ENCODE measurements at regions not wholly inside any gene's neighbourhood (a gene's known extent, or its start where the extent isn't known, plus 50 kb on each side); places are given as distances from the start of the nearest gene placed in this dataset.
"Not testable (repeated sequence)": the region's sequence is repeated elsewhere in the genome, so short reads cannot be mapped to it uniquely, and the experiment has no call there.

DNA sequence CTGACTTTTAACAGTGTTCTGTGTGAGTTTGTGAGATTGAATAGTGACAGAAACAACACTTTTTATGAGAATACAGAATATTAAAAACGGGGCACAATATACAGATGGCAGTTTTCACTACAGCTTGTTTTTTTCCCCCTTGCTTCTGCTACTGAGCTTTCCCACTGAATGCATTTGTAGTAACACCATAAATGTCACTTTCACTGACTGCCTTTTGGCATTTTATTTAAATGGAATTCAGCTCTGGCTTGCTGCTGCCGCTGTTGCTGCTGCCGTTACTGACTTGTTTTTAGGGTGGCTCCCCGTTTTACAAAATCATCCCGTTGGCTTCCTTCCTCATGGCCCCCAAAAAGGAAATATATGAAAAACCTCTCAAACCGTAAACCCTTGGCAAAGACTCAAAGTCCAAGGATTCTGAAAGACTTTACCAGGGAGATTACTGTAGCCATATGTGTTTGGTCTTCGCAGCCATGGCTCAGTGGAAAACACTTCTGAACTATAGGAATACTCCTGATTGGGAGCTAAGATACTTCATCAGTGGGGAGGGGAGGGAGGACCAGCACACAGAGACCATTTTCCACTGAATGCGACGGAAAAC, 151.0 kb downstream of the NUF2 start:
- DNase-seq (ENCODE audit: low spot score) (no peak), FAIRE-seq (no peak)

DNA sequence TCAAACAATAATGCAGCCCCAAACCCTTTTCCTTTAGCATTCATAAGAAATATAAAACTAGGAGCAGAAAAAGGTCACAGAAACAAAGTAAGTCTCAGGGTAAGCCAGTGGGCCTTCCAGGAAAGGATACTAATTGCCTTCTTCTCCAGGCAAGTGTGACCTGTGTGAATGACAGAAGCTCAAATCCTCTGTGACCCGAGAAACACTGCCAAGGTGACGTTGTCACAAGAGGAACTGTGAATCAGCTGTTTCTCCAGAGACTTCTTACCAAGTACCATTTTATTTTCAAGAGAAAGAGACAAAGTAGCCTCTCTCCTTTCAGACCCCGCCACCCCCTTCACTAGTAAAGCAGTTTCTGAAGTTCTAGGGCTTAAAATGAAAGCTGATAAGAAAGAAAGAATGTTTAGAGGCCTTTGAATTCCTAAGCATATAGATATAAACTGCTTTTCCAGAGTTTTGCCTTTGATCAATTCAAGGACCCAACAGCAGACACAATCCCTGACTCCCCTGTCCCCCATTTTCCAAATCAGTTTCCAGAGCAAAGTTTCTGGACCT, 155.6 kb downstream of the NUF2 start:
- DNase-seq (ENCODE audit: low spot score), result no peak
- no peak for FAIRE-seq

DNA sequence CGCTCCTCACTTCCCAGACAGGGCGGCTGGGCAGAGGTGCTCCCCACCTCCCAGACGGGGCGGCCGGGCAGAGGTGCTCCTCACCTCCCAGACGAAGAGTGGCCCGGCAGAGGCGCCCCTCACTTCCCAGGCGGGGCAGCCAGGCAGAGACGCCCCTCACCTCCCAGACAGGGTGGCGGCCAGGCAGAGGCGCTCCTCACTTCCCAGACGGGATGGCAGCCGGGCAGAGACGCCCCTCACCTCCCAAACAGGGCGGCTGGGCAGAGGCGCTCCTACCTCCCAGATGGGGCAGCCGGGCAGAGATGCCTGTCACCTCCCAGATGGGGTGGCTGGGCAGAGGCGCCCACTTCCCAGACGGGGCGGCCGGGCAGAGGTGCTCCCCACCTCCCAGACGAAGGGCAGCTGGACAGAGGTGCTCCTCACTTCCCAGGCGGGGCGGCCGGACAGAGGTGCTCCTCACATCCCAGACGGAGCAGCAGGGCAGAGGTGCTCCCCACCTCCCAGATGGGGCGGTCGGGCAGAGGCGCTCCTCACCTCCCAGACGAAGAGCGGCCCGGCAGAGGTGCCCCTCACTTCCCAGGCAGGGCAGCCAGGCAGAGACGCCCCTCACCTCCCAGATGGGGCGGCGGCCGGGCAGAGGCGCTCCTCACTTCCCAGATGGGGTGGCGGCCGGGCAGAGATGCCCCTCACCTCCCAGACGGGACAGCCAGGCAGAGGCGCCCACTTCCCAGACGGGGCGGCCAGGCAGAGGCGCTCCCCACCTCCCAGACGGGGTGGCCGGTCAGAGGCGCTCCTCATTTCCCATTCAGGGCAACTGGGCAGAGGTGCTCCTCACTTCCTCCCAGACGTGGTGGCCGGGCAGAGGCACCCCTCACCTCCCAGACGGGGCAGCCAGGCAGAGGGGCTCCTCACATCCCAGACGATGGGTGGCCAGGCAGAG, 176.9 kb downstream of the NUF2 start:
- not testable (repeated sequence) for DNase-seq (ENCODE audit: low spot score); FAIRE-seq

DNA sequence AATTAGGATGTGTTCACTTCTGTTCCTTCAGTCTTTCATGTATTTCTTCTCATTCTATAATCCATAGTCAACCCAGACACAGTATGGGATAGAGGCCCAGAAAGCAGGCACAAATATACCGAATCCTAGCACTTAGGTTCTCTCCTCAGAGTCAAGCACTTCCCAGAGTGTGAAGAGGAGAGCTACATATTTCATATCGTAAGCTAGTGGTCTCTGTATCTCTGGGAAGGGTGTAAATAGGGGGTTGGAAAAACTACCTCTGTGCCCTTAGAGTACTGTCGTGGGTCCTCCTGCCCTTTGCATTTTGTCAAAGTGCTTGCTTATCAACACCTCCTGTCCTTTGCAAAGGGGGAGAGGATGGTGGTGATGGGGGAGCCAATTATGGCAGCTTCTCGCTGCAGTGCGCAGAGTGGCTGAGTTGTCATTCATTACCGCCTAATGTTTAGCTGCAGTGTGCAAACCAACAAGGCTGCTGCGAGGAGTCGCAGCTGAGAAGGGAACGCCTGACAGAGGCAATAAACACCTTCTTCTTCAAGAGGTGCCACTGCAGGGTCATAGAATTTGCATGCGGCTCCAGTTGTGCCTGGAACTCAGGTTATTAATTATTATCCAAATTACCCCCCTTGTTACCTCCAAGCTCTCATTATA, 182.7 kb downstream of the NUF2 start:
- FAIRE-seq (no peak), DNase-seq (ENCODE audit: low spot score) (no peak)

DNA sequence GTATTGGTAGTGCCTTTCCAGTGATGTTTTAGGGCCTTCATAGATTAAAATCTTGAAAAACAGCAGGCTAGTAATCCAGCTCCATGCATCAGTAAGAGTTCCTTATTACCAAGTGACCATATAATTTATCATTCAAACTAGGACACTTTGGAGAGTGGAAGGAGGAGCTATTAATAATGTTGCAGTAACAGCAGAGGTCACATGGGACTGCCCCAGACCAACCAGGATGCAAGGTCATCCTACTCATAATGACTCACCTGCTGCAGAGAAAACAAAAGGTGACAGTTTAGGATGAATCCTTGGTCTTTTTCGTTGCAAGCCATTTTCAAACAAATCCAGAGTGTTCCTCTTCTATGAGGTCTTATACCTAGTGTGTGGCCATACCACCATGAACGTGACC, 187.4 kb downstream of the NUF2 start:
- no peak for DNase-seq (ENCODE audit: low spot score)

DNA sequence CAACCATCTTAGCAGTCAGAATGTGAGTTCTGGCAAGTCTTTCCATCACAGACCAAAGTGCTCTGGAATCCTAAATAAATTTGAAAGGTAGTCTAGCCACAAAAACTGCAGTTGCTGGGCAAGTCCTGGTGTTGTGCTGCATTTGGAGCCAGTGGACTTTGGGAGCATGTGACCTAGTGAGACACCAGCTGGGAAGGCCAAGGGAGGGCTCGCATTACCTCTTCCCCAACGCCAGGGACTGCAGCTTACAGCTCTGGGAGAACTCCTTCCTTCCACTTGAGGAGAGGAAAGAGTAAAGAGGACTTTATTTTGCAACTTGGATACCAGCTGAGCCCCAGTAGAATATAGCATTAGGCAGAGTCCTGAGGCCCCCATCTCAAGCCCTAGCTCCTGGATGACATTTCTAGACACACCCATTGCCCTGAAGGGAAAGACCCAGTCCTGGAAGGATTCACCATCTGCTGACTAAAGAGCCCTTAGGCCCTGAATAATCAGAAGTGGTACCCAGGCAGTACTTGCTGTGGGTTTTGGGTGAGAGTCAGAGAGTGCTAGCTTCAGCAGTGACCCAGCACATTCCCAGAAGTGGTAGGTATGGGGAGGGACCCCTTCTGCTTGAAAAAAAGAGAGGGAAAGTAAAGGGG, 190.7 kb downstream of the NUF2 start:
- DNase-seq (ENCODE audit: low spot score) (no peak), FAIRE-seq (no peak)

More for the DNA sequence above, 187.4 kb downstream of the NUF2 start:
- FAIRE-seq, result no peak

DNA sequence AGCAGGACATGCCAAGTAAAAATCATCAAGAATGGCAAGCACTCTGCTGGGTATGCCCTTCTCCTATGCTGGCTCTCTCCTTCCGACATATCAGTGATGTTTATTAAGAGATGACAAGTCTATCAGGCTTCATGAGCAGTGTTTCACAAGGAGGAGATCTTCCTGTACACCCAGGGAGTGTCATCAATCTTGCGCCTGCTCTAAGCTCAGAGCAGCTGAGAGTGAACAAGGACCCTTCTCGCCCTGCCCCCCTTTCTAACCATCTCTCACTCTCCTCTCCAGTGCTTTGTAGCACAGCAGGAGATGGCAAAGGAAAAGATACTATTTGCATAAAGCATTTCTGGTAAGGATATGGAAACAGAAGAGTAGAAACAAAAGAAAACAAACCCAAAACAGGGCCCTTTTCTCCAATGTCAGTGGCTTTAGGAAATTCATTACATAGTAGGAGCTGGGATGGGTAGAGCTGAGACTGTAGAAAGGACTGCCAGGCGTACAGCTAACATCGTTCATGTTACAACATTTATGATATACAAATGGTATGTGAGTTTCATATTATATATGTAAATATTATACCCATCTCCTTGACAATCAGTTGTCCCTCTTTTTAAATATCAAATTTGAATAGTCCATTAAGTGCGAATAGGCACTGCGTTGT, 201.7 kb downstream of the NUF2 start:
- FAIRE-seq, result no peak

DNA sequence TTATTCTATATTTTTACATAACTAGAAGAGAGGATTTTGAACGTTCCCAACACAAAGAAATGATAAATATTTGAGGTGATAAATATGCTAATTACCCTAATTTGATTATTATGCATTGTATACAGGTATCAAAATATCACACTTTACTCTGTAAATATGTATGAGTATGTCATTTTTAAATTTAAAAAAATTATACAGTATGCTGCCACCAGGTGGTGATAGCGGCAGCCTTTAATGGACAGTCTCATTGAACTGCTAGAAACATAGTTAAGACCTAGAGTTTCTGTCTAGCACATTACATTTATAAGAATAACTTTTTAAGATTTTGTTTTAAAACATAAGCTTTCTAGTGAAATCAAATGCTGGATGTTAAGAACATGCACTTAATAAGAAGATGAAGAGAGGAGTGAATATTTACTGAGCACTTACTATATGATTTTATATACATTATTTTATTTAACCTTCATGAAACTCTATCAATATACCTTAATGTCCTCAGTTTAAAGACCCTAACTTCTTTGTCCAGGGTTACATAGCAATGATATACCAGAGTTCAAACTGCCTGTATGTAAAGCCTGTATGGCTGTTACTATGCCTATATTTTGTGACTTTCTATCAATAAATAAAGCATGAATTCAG, 207.1 kb downstream of the NUF2 start:
- DNase-seq (ENCODE audit: low spot score) (peak; percentile 19), FAIRE-seq (peak; percentile 85)

More for the DNA sequence above, 201.7 kb downstream of the NUF2 start:
- DNase-seq (ENCODE audit: low spot score), result no peak

DNA sequence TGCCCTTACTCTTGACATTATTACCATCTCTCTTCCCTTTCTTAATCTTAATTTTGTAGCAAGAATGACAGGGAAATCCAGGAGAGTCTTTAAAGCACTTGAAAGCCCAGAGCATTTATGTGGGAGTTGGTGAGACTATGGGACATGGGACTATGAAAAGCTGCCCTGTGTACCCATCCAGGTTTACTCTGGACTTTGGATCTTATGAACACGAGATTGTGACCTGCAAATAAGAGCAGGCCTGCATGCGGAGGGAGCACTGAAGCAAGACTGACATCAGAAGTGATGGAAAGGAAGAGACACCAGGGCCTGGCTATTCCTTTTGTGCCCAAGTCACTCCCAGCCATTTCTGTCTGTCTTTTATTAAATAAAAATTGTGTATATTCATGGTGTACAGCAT, 209.6 kb downstream of the NUF2 start:
- no peak for FAIRE-seq
- no peak for DNase-seq (ENCODE audit: low spot score)

DNA sequence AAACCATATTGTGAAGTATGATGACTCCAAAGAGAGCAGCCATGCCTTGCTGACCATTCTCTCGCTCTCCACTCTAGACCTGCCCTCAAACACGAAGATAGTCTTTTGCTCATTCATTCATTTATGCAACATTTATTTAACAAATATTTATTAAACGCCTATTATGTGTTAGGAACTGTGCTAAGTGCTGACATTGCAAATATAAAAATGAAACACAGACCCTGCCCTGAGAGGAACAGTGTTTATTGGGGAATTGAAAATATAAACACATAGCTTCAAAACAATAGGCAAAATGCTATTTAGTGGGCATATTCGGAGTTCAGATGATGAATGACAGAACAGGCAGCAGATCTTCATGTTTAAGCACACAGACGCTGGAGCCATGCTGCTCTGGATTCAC, 213.6 kb downstream of the NUF2 start:
- FAIRE-seq (no peak), DNase-seq (ENCODE audit: low spot score) (no peak)

DNA sequence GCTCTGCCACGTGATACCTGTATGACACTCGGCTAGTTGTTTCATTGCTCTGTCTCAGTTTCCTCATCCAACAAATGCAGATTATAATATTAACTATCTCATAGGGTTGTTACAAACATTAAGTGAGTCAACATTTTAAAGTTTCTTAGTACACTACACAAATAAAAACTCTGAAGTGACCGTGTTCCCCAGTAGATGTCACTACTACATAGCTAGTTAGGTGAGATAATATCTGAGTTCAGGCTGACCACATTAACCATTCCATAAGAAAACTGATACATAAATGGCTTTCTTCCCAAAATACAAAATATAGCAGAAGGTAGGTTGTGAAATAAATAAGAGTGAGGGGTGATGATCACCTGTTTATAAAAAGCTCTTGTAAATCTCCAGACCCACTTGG, 214.1 kb downstream of the NUF2 start:
- DNase-seq (ENCODE audit: low spot score) (no peak), FAIRE-seq (no peak)

DNA sequence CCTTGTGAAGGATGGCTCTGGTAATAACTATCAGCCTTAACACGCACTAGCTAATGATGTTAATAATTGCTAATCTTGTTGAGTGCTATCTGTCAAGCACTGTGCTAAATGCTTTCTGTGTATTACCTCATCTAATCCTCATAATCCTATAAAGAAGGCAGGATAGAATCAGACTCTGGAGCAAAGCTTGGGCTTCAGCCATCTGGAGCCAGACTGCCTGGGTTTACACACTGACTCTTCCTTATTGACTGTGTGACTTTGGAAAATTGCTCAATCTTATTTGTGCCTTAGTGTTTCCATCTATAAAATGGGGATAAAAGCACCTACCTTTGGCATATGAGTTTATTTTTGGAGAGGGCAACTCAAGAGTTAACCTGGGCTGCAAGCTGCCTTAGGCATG, 216.1 kb downstream of the NUF2 start:
- FAIRE-seq (no peak), DNase-seq (ENCODE audit: low spot score) (no peak)

DNA sequence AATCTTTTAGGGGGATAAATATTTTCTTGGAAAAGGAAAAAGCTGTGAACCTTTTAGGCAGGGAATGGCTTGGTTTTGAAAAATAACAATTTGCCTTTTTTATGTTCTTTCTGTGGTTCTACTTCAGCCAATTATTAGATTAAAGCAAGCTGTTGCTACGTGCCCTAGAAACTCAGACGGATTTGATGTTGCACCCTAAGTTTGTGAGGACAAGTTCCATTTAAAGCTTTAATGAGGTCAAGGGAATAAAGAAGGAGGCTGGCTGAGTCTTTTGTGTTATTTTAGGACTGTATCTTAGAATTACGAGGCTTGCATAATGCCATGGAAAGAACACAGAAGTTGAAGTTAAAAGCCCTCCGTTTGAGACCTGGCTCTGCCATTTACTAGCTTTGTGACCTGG, 216.9 kb downstream of the NUF2 start:
- no peak for FAIRE-seq
- DNase-seq (ENCODE audit: low spot score), result no peak

DNA sequence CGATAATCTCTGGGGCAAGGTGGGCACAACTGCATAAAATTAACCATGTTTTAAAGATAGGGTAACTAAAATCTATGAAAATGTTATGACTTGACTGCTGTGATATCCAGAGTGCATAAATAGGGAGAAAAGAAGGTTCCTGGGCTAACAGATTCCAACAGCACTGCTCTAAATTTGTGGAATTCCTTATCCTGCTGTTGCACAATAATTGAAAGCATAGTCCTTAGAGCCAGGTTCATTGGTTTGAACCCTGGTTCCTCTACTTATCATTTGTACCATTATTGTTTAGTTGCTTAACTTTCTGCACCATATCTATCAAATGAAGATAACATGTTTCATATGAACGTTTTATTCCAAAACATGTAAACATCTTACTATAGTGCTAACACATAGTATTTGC, 219.0 kb downstream of the NUF2 start:
- DNase-seq (ENCODE audit: low spot score), result no peak
- FAIRE-seq, result no peak

DNA sequence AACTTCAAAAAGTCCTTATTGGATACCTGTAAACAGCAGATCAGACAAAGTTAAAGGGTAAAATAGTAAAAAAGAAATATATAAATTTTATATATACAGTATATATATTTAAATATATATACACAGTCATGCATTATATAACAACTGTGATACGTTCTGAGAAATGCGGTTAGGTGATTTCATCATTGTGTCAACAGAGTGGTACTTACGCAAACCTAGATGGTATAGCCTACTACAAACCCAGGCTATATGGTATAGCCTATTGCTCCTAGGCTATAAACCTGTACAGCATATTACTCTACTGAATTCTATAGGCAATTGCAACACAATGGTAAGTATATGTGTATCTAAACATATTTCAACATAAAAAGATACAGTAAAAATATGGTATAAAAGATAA, 222.7 kb downstream of the NUF2 start:
- DNase-seq (ENCODE audit: low spot score) (no peak), FAIRE-seq (no peak)

DNA sequence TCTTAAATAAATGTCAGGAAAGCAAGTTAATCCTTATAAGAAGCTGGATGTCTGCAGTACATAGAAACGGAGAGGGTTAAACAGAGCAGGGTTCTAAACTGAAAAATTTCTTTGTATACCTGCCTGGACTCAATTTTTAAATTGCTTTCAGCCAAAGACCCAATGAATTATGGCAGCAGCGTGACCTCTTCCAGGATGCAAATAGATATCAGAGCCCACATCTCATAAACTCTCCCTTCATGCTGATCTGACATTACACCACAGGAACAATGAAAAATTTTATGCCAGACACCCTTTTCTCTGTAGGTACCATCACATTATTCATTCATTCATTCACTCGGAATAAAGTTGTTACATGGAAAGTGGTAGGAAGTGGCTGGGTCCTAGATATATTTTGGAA, 236.4 kb downstream of the NUF2 start:
- no peak for FAIRE-seq
- no peak for DNase-seq (ENCODE audit: low spot score)

DNA sequence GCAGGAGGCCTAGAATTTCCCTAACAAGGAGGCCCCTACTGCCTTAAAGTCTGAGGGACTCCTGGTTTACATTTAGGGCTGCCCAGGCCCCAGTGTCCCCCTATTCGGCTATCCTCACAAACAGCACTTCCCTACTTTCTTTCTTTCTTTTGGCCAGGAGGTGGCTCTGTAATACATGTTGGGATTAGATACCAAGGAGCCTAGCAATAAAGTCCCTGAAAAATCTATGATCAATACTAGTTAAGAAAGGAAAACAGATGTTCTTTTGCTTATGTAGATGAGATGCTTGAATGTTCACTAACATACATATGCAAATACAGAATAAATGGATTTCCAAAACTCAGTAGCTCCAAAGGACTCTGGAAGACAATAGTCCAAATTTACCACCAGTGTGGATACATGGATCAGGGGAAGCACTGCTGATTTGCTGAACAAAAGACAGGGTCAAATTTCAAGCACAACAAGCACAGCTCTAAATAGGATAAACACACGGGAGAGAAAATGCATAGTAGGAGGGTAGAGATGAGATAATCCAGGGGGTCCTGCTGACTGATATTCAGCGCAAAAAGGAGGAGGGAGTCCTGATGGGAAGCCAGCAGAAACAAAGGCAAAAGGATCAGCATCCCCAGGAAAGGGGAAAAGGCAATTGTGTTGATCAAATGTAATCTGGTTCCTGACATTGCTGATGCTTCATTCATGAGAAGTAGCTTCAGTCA, 240.0 kb downstream of the NUF2 start:
- DNase-seq (ENCODE audit: low spot score) (no peak), FAIRE-seq (no peak)

DNA sequence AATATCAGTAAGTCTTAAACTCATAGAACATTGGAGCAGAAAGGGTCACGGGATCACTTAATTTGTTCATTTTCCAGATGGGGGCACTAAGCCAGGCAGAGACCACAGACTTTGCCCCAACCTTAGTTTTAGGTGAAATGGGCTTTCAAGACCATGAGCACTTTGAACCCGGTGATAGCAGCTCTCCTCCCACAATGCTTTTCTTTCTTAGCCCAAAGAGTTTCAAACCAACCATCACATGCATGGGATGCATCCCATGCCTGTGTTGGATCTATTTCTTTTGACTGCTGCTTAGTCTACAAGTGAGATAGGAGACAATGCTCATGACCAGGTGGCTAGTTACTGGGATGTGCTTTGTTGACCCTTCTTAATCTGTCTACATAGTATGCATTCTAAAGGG, 240.6 kb downstream of the NUF2 start:
- FAIRE-seq, result no peak
- no peak for DNase-seq (ENCODE audit: low spot score)

DNA sequence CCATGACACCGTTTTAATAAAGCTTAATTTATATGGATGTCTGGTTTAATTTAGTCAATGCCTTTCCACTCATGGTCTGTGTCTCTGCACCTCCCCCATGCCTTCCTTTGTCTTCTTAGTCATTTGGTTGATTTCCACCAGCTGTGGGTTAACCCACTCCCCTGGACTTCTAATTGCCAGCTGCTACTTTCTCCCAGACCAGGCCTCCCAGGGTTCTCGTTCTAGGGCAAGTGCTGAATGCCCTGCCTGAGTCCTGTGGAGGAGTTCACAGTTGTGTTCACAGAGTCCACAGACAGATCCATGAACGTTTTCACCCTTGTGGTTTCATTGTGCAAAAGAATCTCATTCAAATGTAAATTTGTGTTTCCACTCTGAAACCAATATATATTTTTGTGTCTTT, 243.4 kb downstream of the NUF2 start:
- DNase-seq (ENCODE audit: low spot score) (no peak), FAIRE-seq (no peak)

DNA sequence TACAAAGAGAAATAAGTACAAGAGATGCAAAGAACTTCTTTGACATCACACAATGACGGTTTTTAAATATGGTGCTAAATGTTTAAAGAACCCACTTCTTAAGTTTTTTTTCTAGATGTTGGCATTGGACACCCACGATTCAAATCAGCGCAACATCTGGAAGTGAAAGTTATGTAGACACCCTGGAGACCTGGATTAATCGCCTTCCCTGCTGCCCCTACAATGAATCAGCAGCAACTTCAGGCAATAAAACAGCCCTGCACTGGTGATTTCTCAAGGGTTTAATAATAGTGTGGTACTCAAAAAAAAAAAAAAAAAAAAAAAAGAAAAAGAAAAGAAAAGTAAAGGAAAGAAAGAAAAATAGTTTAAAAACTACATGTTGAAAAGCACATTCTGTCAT, 248.3 kb downstream of the NUF2 start:
- DNase-seq (ENCODE audit: low spot score), result no peak
- FAIRE-seq, result no peak

Data from RCC 7860 (cell line).